SJSA1 (cell line): ENCODE measurements at regions not wholly inside any gene's neighbourhood (a gene's known extent, or its start where the extent isn't known, plus 50 kb on each side); places are given as distances from the start of the nearest gene placed in this dataset.

Experiments
- DNase-seq, 2 experiments: peaks; one replicate each; pipeline ENCODE4 v3.0.0-alpha.2; 2015 to 2020; ENCODE audit warnings: low spot score in 2 of 2, low read depth in 1 of 2
- H3K27ac ChIP-seq: fragments of 250-450 bp; sonication (Bioruptor Pico); 2 replicates; pipeline ENCODE4 v1.5.1; 2020; ENCODE audit warnings: mild to moderate bottlenecking, moderate library complexity
- H3K27me3 ChIP-seq: fragments of 250-450 bp; sonication (Bioruptor Pico); replicated peaks from 2 replicates; pipeline ENCODE4 v1.5.1; 2020; ENCODE audit warnings: mild to moderate bottlenecking, moderate library complexity
- H3K36me3 ChIP-seq: fragments of 250-450 bp; sonication (Bioruptor Pico); 2 replicates; pipeline ENCODE4 v1.5.1; 2020; ENCODE audit warnings: mild to moderate bottlenecking
- H3K4me1 ChIP-seq: fragments of 250-450 bp; sonication (Bioruptor Pico); replicated peaks from 2 replicates; pipeline ENCODE4 v1.6.1; 2021; ENCODE audit warnings: mild to moderate bottlenecking
- H3K4me3 ChIP-seq: fragments of 250-450 bp; sonication (Bioruptor Pico); 2 replicates; pipeline ENCODE4 v1.5.1; 2020; ENCODE audit warnings: mild to moderate bottlenecking
- H3K9me3 ChIP-seq: fragments of 250-450 bp; sonication (Bioruptor Pico); replicated peaks from 2 replicates; pipeline ENCODE4 v1.5.1; 2020; ENCODE audit warnings: mild to moderate bottlenecking

GRCh38 chr7:21299766-21300165 is 128.1 kb upstream of the SP4 start:
- H3K4me3 ChIP-seq: no peak overlapping the region
- no peak for DNase-seq

DNA sequence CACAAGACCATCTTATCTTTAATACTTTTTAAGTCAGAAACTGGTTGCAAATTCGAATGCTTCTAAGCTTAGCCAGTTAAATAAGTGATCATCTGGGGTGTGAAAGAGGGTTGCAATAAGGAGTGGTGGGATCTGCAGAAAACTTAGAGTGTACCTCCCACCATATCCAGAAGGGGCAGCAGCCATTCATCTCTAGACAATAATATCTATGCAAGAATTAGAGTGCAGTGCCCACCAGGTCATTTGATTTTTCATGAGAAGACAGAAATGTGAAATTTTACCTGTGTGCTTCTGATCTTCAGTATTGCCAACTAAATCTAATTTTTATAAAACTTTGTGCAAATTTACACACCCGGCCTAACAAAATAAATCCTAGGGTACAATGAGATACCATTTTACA is 127.2 kb upstream of the SP4 start:
- Histone ChIP-seq H3K9me3 (no peaks in the 10 kb centered on the region), H3K4me1 (no peaks in the 10 kb centered on the region), H3K27ac (no peak overlapping the region), H3K27me3 (0 out of 2 replicates have a peak, but pooled peaks cover 6% of the 10 kb centered on the region), H3K36me3 (no peaks in the 10 kb centered on the region), H3K4me3 (no peak overlapping the region)
- DNase-seq: no peak

More at GRCh38 chr7:21299766-21300165, 128.1 kb upstream of the SP4 start:
- Histone ChIP-seq H3K4me1 (no peaks in the 10 kb centered on the region), H3K27me3 (0 out of 2 replicates have a peak, but pooled peaks cover 6% of the 10 kb centered on the region), H3K27ac (no peak overlapping the region), H3K36me3 (no peaks in the 10 kb centered on the region), H3K9me3 (no peaks in the 10 kb centered on the region)

- H3K9me3 ChIP-seq: no peaks in the 10 kb centered on the region; the same call in 1 of the 2 replicates
Observed at GRCh38 chr7:21304808-21305375, 123.0 kb upstream of the SP4 start.

GRCh38 chr7:21305455-21306235 is 122.2 kb upstream of the SP4 start:
- Histone ChIP-seq H3K4me1 (no peaks in the 10 kb centered on the region), H3K27me3 (no peaks in the 10 kb centered on the region), H3K4me3 (no peak overlapping the region), H3K27ac (no peak overlapping the region), H3K36me3 (no peaks in the 10 kb centered on the region), H3K9me3 (no peaks in the 10 kb centered on the region; the same call in 1 of the 2 replicates)
- no peak for DNase-seq

More at GRCh38 chr7:21304808-21305375, 123.0 kb upstream of the SP4 start:
- no peaks in the 10 kb centered on the region for H3K27me3 ChIP-seq
- H3K4me3 ChIP-seq: no peak overlapping the region
- H3K27ac ChIP-seq: no peak overlapping the region
- DNase-seq: no peak
- no peaks in the 10 kb centered on the region for H3K4me1 ChIP-seq
- no peaks in the 10 kb centered on the region for H3K36me3 ChIP-seq

DNA sequence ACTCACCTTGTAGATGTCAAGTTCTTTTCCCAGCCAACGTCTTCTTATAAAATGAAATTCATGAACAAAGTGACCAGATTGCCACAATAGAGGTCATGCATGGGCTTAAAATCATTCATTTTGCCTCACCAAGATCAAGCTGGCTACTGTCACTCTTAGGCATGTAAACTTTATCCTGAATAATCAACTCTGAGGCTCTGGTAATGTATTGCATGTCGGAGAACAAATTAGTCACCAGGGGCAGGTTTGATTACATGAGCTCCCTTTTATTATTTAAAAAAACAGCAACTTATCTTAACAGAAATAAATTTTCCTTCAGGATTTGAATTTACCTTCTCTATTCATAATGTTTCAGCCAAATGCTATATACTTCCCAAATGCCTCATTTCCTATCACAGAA is 112.9 kb upstream of the SP4 start:
- Histone ChIP-seq H3K36me3 (no peaks in the 10 kb centered on the region), H3K27ac (no peak overlapping the region), H3K27me3 (no peaks in the 10 kb centered on the region), H3K4me3 (no peak overlapping the region), H3K4me1 (no peaks in the 10 kb centered on the region), H3K9me3 (no peaks in the 10 kb centered on the region)
- DNase-seq: no peak

DNA sequence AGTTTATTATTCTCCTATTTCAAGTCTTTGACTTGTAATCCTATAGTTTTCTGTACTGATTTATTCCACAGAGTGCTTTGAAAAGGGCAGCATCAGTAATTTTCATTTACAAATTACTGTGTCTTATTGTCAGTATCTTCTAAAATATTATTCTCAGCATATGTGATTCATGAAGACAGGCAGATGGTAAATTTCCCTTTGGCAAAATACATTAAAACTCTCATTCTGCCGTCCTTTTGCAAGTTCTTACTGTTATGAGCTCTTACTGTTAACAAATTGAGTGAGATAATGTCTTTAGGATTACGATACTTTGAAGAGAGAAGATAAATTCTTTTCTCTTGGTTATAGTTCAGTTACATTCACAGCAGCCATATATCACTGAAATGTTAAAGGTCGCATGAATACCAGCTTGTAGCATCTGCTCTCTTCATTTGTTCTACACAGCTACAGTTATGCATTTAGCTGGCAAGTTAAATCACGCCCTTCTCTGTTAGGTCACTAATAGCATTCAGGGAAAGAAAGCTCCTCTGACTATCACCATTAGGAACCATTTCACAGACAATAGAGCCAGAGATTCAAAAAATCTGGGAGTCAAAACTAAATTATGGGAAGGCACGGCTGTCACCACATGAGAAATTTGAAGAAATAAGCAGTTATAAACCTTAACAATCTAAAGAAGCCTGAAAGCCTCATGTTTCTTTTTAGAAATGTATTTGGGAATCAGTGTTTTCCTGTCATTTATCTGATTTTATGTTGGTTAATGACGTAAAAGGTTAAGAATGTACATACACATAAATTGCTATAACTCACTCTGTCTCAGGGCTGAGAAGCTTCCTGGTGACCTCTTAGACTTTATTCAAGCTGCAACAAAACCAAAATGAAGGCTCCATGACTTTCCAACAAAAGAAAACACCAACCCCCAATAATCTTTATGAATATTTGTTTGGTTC is 109.6 kb upstream of the SP4 start:
- Histone ChIP-seq H3K4me1 (no peaks in the 10 kb centered on the region), H3K27me3 (no peaks in the 10 kb centered on the region), H3K36me3 (no peaks in the 10 kb centered on the region), H3K4me3 (no peak overlapping the region), H3K27ac (no peak overlapping the region), H3K9me3 (no peaks in the 10 kb centered on the region)
- no peak for DNase-seq

DNA sequence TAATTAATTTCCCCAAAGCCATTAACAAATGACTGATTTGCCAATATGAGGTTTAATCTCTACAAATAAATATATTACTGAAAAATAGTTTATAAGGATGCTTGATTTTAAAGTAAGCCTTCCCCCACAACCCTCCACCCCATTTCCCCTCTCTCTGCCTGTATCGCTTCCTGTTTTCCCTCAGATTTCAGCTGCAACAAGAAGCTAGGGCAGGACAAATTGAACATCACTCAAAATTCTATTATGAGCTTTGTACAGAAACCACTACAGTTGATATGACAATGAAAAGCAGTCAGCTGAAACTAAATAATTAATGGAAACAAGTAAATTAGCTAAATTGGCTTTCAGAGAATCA is 109.0 kb upstream of the SP4 start:
- no peak overlapping the region for H3K27ac ChIP-seq
- H3K4me1 ChIP-seq: no peaks in the 10 kb centered on the region
- no peaks in the 10 kb centered on the region for H3K27me3 ChIP-seq
- no peak for DNase-seq
- H3K4me3 ChIP-seq: no peak overlapping the region
- no peaks in the 10 kb centered on the region for H3K36me3 ChIP-seq
- H3K9me3 ChIP-seq: no peaks in the 10 kb centered on the region

- H3K27ac ChIP-seq: no peak overlapping the region
- H3K9me3 ChIP-seq: no peaks in the 10 kb centered on the region
- DNase-seq: no peak
- H3K4me3 ChIP-seq: no peak overlapping the region
- no peaks in the 10 kb centered on the region for H3K36me3 ChIP-seq
- no peaks in the 10 kb centered on the region for H3K27me3 ChIP-seq
- no peaks in the 10 kb centered on the region for H3K4me1 ChIP-seq
Observed at GRCh38 chr7:21326241-21326640, 101.6 kb upstream of the SP4 start.

DNA sequence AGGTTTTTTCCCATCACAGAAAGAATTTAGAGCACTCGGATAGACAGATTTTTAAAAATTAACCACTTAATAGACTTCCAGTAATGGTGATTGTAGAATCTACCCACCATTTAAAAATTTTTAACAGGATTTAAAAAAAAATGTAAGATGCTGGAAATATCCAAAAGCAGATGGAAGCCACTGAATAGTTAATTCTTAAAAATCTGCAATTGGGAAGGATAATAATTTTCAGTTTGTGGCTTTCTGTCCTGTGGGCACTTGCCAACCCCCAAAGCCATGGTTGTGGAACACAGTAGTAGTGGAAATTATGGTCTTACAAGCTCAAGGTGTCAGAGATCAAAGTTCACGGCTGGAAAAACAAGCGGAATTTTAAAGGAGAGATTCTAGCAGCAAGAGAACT is 101.0 kb upstream of the SP4 start:
- Histone ChIP-seq H3K36me3 (no peaks in the 10 kb centered on the region), H3K9me3 (no peaks in the 10 kb centered on the region), H3K27me3 (no peaks in the 10 kb centered on the region), H3K4me1 (no peaks in the 10 kb centered on the region), H3K4me3 (no peak overlapping the region), H3K27ac (no peak overlapping the region)
- no peak for DNase-seq

DNA sequence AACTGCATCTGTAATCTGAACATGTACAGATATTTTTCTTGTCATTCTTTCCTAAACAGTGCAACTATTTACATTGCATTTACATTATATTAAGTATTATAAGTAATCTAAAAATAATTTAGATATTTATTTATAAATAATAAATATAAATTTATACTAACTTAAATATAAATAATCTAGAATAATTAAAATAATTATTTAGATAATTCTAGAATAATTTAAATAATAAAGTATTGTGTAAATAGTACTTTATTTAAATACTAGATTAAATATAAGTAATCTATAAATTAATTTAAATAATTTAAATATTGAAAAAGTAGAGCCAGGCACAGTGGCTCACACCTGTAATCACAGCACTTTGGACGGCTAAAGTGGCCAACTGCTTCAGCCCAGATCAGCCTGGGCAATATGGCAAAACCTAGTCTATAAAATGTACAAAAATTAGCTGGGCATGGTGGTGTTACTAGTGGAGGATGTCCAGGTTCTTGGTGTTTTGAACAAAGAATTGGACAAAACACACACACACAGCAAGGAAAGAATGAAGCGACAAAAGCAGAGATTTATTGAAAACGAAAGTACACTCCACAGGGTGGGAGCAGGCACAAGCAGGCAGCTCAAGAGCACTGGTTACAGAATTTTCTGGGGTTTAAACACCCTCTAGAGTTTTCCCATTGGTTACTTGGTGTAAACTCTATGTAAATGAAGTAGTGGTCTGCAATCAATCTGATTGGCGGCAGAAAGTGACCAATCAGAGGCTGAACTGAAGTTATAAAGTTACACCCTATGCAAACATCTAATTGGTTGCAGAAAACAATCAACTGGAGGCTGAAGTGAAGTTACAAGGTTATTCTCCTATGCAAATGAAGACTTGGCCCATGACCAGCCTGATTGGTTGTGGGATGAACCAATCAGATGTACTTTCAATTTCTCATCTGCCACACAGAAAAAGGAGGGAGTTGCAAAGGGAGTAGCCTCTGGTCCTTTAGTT is 100.2 kb upstream of the SP4 start:
- no peaks in the 10 kb centered on the region for H3K36me3 ChIP-seq
- no peak for DNase-seq

GRCh38 chr7:21330462-21331178 is 97.3 kb upstream of the SP4 start:
- H3K36me3 ChIP-seq: no peaks in the 10 kb centered on the region
- no peak for DNase-seq
- H3K27me3 ChIP-seq: no peaks in the 10 kb centered on the region
- H3K27ac ChIP-seq: no peak overlapping the region
- no peaks in the 10 kb centered on the region for H3K9me3 ChIP-seq
- no peak overlapping the region for H3K4me3 ChIP-seq
- no peaks in the 10 kb centered on the region for H3K4me1 ChIP-seq

More for the DNA sequence above, 100.2 kb upstream of the SP4 start:
- no peaks in the 10 kb centered on the region for H3K4me1 ChIP-seq
- no peak overlapping the region for H3K4me3 ChIP-seq
- no peaks in the 10 kb centered on the region for H3K9me3 ChIP-seq
- no peak overlapping the region for H3K27ac ChIP-seq
- no peaks in the 10 kb centered on the region for H3K27me3 ChIP-seq

- H3K27me3 ChIP-seq: no peaks in the 10 kb centered on the region
- no peaks in the 10 kb centered on the region for H3K9me3 ChIP-seq
- no peak overlapping the region for H3K4me3 ChIP-seq
- no peak for DNase-seq
- no peaks in the 10 kb centered on the region for H3K4me1 ChIP-seq
- no peak overlapping the region for H3K27ac ChIP-seq
- no peaks in the 10 kb centered on the region for H3K36me3 ChIP-seq
Observed at GRCh38 chr7:21334906-21335305, 93.0 kb upstream of the SP4 start.
